ENCODE measurements at regions not wholly inside any gene's neighbourhood (a gene's known extent, or its start where the extent isn't known, plus 50 kb on each side); places are given as distances from the start of the nearest gene placed in this dataset.

DNA sequence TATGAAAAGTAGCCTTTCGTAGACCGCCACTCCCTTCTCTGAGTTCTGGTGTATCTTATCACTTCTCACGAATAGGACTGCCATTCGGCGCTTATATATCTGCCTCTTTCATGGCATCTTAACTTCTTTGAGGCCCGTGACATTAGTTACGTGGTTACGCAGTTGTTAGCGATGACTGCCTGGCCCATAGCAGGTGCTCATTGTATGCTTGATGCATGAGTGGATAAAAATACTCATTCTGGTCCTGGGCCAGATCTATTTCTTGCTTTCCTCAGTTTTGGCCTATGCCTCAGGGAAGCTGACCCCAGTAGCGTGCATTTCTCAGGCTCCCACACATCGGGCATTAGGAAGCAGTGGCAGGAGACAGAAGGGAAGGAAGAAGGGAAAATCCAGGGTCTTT is 60.7 kb upstream of the PITX2 start:
- Mint-ChIP-seq H3K27ac (ENCODE audit: unreplicated experiment) (no peak overlapping the region), H3K4me3 (ENCODE audit: unreplicated experiment) (no peak overlapping the region), H3K36me3 (ENCODE audit: insufficient read depth, unreplicated experiment) (no peaks in the 10 kb centered on the region), H3K27me3 (ENCODE audit: insufficient read depth, unreplicated experiment) (no peaks in the 10 kb centered on the region), H3K4me1 (ENCODE audit: low read depth, unreplicated experiment) (peaks cover 27% of the 10 kb centered on the region), H3K9me3 (ENCODE audit: unreplicated experiment) (no peaks in the 10 kb centered on the region)
- peaks cover 20% of the 10 kb centered on the region for H3K4me1 ChIP-seq
- H3K36me3 ChIP-seq (ENCODE audit: control insufficient read depth, insufficient read depth, low read length), result no peaks in the 10 kb centered on the region
- BruUV-seq (replicated peaks), result no TSS peak
- intact Hi-C loops (cut with micrococcal nuclease; ENCODE audit: unreplicated experiment), result no loop called here
- TF ChIP-seq, protein P1, sequence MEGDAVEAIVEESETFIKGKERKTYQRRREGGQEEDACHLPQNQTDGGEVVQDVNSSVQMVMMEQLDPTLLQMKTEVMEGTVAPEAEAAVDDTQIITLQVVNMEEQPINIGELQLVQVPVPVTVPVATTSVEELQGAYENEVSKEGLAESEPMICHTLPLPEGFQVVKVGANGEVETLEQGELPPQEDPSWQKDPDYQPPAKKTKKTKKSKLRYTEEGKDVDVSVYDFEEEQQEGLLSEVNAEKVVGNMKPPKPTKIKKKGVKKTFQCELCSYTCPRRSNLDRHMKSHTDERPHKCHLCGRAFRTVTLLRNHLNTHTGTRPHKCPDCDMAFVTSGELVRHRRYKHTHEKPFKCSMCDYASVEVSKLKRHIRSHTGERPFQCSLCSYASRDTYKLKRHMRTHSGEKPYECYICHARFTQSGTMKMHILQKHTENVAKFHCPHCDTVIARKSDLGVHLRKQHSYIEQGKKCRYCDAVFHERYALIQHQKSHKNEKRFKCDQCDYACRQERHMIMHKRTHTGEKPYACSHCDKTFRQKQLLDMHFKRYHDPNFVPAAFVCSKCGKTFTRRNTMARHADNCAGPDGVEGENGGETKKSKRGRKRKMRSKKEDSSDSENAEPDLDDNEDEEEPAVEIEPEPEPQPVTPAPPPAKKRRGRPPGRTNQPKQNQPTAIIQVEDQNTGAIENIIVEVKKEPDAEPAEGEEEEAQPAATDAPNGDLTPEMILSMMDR (IDR thresholded peaks at IDR 0.05; ENCODE audit: insufficient read depth in 1 of 2, low read depth in 1 of 2, low read length in 1 of 2, severe bottlenecking in 1 of 2, unreplicated experiment in 1 of 2), result no peak
- CTCF ChIA-PET, result no interaction called here
- H3K27me3 ChIP-seq (replicated peaks; ENCODE audit: control insufficient read depth, insufficient read depth, low read length), result no peaks in the 10 kb centered on the region
- DNase-seq, result no peak
- H3K4me3 ChIP-seq (ENCODE audit: low read depth, low read length), result no peak overlapping the region
- POLR2A ChIA-PET, result no interaction called here
- H3K9me3 ChIP-seq, result no peaks in the 10 kb centered on the region

DNA sequence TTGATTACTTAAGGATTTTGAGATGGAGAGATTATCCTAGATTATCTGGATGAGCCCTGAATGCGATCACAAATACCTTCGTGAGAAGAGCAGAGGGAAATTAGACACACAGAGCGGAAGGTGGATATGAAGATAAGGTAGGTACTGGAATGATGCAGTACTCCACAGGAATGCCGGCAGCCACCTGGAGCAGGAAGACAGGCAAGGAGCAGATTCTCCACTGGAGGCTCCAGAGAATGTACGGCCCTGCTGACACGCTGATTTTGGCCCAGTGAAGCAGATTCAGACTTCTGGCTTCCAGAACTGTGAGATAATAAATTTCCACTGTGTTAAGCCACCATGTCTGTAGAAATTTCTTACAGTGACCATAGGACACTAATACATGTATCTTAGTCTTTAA is 79.4 kb upstream of the PITX2 start:
- peaks cover 14% of the 10 kb centered on the region for H3K4me1 Mint-ChIP-seq (ENCODE audit: low read depth, unreplicated experiment)
- H3K4me3 ChIP-seq (ENCODE audit: low read depth, low read length), result no peak overlapping the region
- H3K9me3 ChIP-seq, result no peaks in the 10 kb centered on the region
- H3K36me3 ChIP-seq (ENCODE audit: control insufficient read depth, insufficient read depth, low read length), result no peaks in the 10 kb centered on the region
- no TSS peak for BruUV-seq (replicated peaks)
- DNase-seq, result peak; percentile 15 to 40
- intact Hi-C loops (cut with micrococcal nuclease; ENCODE audit: unreplicated experiment), result no loop called here
- H3K4me1 ChIP-seq, result peaks cover 3% of the 10 kb centered on the region; the same call in 1 of the 2 replicates
- CTCF ChIA-PET, result no interaction called here
- no peaks in the 10 kb centered on the region for H3K27me3 ChIP-seq (replicated peaks; ENCODE audit: control insufficient read depth, insufficient read depth, low read length)
- H3K36me3 Mint-ChIP-seq (ENCODE audit: insufficient read depth, unreplicated experiment), result no peaks in the 10 kb centered on the region
- TF ChIP-seq, protein P1 (IDR thresholded peaks at IDR 0.05; ENCODE audit: insufficient read depth in 1 of 2, low read depth in 1 of 2, low read length in 1 of 2, severe bottlenecking in 1 of 2, unreplicated experiment in 1 of 2), result no peak
- peak overlapping the region; percentile 43 for H3K27ac Mint-ChIP-seq (ENCODE audit: unreplicated experiment)
- no peaks in the 10 kb centered on the region for H3K27me3 Mint-ChIP-seq (ENCODE audit: insufficient read depth, unreplicated experiment)
- no peaks in the 10 kb centered on the region for H3K9me3 Mint-ChIP-seq (ENCODE audit: unreplicated experiment)
- no peak overlapping the region for H3K4me3 Mint-ChIP-seq (ENCODE audit: unreplicated experiment)
- POLR2A ChIA-PET, result no interaction called here

DNA sequence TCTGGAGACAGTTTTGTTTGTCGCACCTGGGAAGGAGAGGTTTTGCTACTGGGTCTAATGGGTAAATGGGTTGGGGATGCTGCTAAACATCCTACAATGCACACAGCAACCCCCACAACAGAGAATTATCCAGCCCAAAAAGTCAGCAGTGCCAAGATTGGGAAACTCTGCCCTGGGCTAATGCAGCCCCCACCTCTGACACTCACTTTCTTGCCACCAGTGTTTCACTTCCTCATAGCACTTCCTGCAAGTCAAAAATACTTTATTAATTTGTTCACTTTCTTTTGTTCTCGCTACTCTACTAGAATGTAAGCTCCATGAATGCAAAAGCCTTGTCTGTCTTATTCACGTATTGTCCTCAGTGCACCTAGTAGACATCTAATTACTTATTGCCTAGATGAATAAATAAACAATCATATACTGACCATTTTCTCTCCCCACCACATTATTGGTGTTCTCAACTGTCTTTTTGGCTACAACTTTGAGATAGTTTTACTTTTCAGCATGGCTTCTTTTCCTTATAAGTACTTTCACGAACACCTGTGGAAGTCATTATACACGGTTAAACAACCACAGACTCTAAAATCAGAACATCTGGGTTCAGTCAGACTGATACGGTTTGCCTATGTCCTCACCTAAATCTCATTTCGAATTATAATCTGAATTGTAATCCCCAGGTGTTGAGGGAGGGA is 82.0 kb upstream of the PITX2 start:
- Mint-ChIP-seq H3K36me3 (ENCODE audit: insufficient read depth, unreplicated experiment) (no peaks in the 10 kb centered on the region), H3K9me3 (ENCODE audit: unreplicated experiment) (no peaks in the 10 kb centered on the region), H3K27me3 (ENCODE audit: insufficient read depth, unreplicated experiment) (no peaks in the 10 kb centered on the region), H3K4me1 (ENCODE audit: low read depth, unreplicated experiment) (peaks cover 14% of the 10 kb centered on the region), H3K4me3 (ENCODE audit: unreplicated experiment) (no peak overlapping the region), H3K27ac (ENCODE audit: unreplicated experiment) (peak overlapping the region; percentile 49)
- H3K4me3 ChIP-seq (ENCODE audit: low read depth, low read length), result no peak overlapping the region
- H3K4me1 ChIP-seq, result peaks cover 3% of the 10 kb centered on the region; the same call in 1 of the 2 replicates
- no peaks in the 10 kb centered on the region for H3K27me3 ChIP-seq (replicated peaks; ENCODE audit: control insufficient read depth, insufficient read depth, low read length)
- DNase-seq, result no peak
- intact Hi-C loops (cut with micrococcal nuclease; ENCODE audit: unreplicated experiment), result no loop called here
- no peaks in the 10 kb centered on the region for H3K36me3 ChIP-seq (ENCODE audit: control insufficient read depth, insufficient read depth, low read length)
- TF ChIP-seq, protein P1 (IDR thresholded peaks at IDR 0.05; ENCODE audit: insufficient read depth in 1 of 2, low read depth in 1 of 2, low read length in 1 of 2, severe bottlenecking in 1 of 2, unreplicated experiment in 1 of 2), result no peak
- CTCF ChIA-PET, result no interaction called here
- H3K9me3 ChIP-seq, result no peaks in the 10 kb centered on the region
- POLR2A ChIA-PET, result no interaction called here
- BruUV-seq (replicated peaks), result no TSS peak
